B cell (primary cell): ENCODE measurements at regions not wholly inside any gene's neighbourhood (a gene's known extent, or its start where the extent isn't known, plus 50 kb on each side); places are given as distances from the start of the nearest gene placed in this dataset.

Source experiments
- ATAC-seq: fragments of 200-7000 bp; cut with Tn5 transposase; one replicate; pipeline ENCODE4 v1.10.0; 2021; ENCODE audit warnings: low read depth, mild to moderate bottlenecking, moderate number of reproducible peaks, moderate library complexity
- CTCF ChIA-PET: fragments of 350-600 bp; sonication (Branson Sonifier 250); formaldehyde crosslinking; loops from one replicate; lab custom pipeline; 2021; ENCODE audit warnings: antibody characterized with exemption, inconsistent platforms; lab: Charles Lee
- POLR2A ChIA-PET: fragments of 350-600 bp; sonication (Branson Sonifier 250); formaldehyde crosslinking; loops from one replicate; lab custom pipeline; 2021; ENCODE audit warnings: antibody characterized with exemption; lab: Charles Lee
- DNase-seq: peaks from one replicate; pipeline ENCODE4 v3.0.0; 2013
- H2AFZ ChIP-seq: 2 replicates; pipeline ENCODE4 v1.6.1; 2012; ENCODE audit warnings: mild to moderate bottlenecking, low read depth, low read length; ENCODE audit not compliant: insufficient read depth, poor library complexity, severe bottlenecking
- H3K27ac ChIP-seq, 2 donors: 1 replicate in 1 of 2; 2 replicates in 1 of 2; pipeline ENCODE4 v1.5.1; 2012 to 2013; ENCODE audit warnings: low read length in 2 of 2, mild to moderate bottlenecking in 2 of 2, moderate library complexity in 1 of 2
- H3K27me3 ChIP-seq, 4 experiments: fragments of 200-600 bp in 1 of 4; sonication (generic) in 1 of 4; replicated peaks in 1 of 4; 1 replicate in 2 of 4; 2 replicates in 2 of 4; pipeline versions ENCODE4 v1.6.1 to v1.7.0; 2013 to 2016; ENCODE audit warnings: low read length in 3 of 4, mild to moderate bottlenecking in 2 of 4, mixed read lengths in 1 of 4, moderate library complexity in 1 of 4; ENCODE audit not compliant: insufficient read depth in 4 of 4, control insufficient read depth in 3 of 4; ENCODE audit errors: control extremely low read depth in 1 of 4
- H3K36me3 ChIP-seq, 2 experiments: replicated peaks in 1 of 2; 1 replicate in 1 of 2; 2 replicates in 1 of 2; pipeline versions ENCODE4 v1.6.1 to v1.7.1; 2013; ENCODE audit warnings: low read length in 1 of 2; ENCODE audit not compliant: insufficient read depth in 2 of 2, control insufficient read depth in 1 of 2; ENCODE audit errors: control extremely low read depth in 1 of 2, extremely low read depth in 1 of 2
- H3K4me1 ChIP-seq, 2 donors: fragments of 200-600 bp in 1 of 2; sonication (generic) in 1 of 2; 1 replicate in 1 of 2; 2 replicates in 1 of 2; pipeline versions ENCODE4 v1.5.1 to v1.6.1; 2013 to 2017; ENCODE audit warnings: low read length in 2 of 2; ENCODE audit not compliant: control insufficient read depth in 2 of 2, insufficient read depth in 2 of 2
- H3K4me2 ChIP-seq: replicated peaks from 2 replicates; pipeline ENCODE3; 2012; ENCODE audit warnings: mild to moderate bottlenecking, low read depth, low read length; ENCODE audit not compliant: poor library complexity, severe bottlenecking
- H3K4me3 ChIP-seq, 5 experiments: fragments of 200-600 bp in 1 of 5; sonication (generic) in 1 of 5; 1 replicate in 3 of 5; 2 replicates in 2 of 5; pipeline versions ENCODE4 v1.5.1 to v1.7.0; 2011 to 2016; ENCODE audit warnings: low read length in 4 of 5, mild to moderate bottlenecking in 4 of 5, low read depth in 2 of 5, control low read depth in 1 of 5, moderate library complexity in 1 of 5; ENCODE audit not compliant: insufficient read depth in 1 of 5; ENCODE audit errors: control extremely low read depth in 1 of 5, extremely low read depth in 1 of 5
- H3K79me2 ChIP-seq: fragments of 200-600 bp; sonication (generic); one replicate; pipeline ENCODE4 v1.6.0; 2016; ENCODE audit warnings: low read length; ENCODE audit not compliant: control insufficient read depth, insufficient read depth
- H3K9ac ChIP-seq: fragments of 200-600 bp; sonication (generic); 2 replicates; pipeline ENCODE4 v1.6.1; 2017; ENCODE audit warnings: mild to moderate bottlenecking, low read length, moderate library complexity
- H3K9me3 ChIP-seq, 3 donors: one replicate each; pipeline versions ENCODE4 v1.6.1 to v1.7.1; 2013; ENCODE audit warnings: low read length in 2 of 3; ENCODE audit not compliant: control insufficient read depth in 2 of 3, insufficient read depth in 1 of 3; ENCODE audit errors: control extremely low read depth in 1 of 3
- H4K20me1 ChIP-seq: 2 replicates; pipeline ENCODE4 v1.6.0; 2012; ENCODE audit warnings: mild to moderate bottlenecking, low read length; ENCODE audit not compliant: insufficient read depth, control insufficient read depth, poor library complexity, severe bottlenecking
- H3K27ac Mint-ChIP-seq: one replicate; pipeline ENCODE4 v1.8.0; 2021; ENCODE audit warnings: mixed read lengths
- H3K27me3 Mint-ChIP-seq: one replicate; pipeline ENCODE4 v1.8.0; 2021; ENCODE audit warnings: mixed read lengths
- H3K4me1 Mint-ChIP-seq: one replicate; pipeline ENCODE4 v1.8.0; 2021; ENCODE audit warnings: mixed read lengths
- H3K4me3 Mint-ChIP-seq: one replicate; pipeline ENCODE4 v1.8.0; 2021; ENCODE audit warnings: mixed read lengths
- H3K9me3 Mint-ChIP-seq: one replicate; pipeline ENCODE4 v1.8.0; 2022; ENCODE audit warnings: mixed read lengths; ENCODE audit not compliant: insufficient read depth
- CTCF ChIP-seq: fragments of 200-600 bp; IDR thresholded peaks from one replicate; pipeline ENCODE4 v1.8.0; 2022; ENCODE audit warnings: antibody characterized with exemption, mild to moderate bottlenecking
- EZH2 ChIP-seq: IDR thresholded peaks from 2 replicates; pipeline ENCODE4 v1.6.1; 2012; ENCODE audit warnings: borderline replicate concordance, low read depth, mild to moderate bottlenecking, moderate library complexity, low read length; ENCODE audit not compliant: insufficient read depth, poor library complexity, severe bottlenecking
- WGBS: methylation state at CpG from one replicate; pipeline ENCODE4 v1.1.5; 2013; ENCODE audit warnings: missing lambda C conversion rate; ENCODE audit not compliant: insufficient coverage; 5-methylcytosine and 5-hydroxymethylcytosine counted together
- intact Hi-C: fragments of 100-400 bp; cut with micrococcal nuclease; formaldehyde crosslinking; loops from one replicate; pipeline ENCODE4 v1.10.0; 2022

GRCh38 chr10:50936335-50936734, 50.9 kb upstream of the A1CF start:
- peaks cover 15% of the 10 kb centered on the region for H3K27me3 Mint-ChIP-seq
- H3K36me3 ChIP-seq = no peaks in the 10 kb centered on the region
- no peak overlapping the region for H3K27ac ChIP-seq
- H3K4me2 ChIP-seq = no peak overlapping the region
- H3K79me2 ChIP-seq = no peaks in the 10 kb centered on the region
- CTCF ChIA-PET = no interaction called here
- intact Hi-C loops = no loop called here
- no peak overlapping the region for H3K27ac Mint-ChIP-seq
- no peaks in the 10 kb centered on the region for H3K4me1 ChIP-seq
- DNase-seq (no peak), ATAC-seq (no peak)
- H4K20me1 ChIP-seq = no peaks in the 10 kb centered on the region
- H3K4me3 ChIP-seq = no peak overlapping the region
- H2AFZ ChIP-seq = no peak overlapping the region
- POLR2A ChIA-PET = no interaction called here
- TF ChIP-seq CTCF (no peak), EZH2 (no peak)
- no peak overlapping the region for H3K4me3 Mint-ChIP-seq
- no peaks in the 10 kb centered on the region for H3K4me1 Mint-ChIP-seq
- H3K9me3 ChIP-seq = no peaks in the 10 kb centered on the region
- H3K9ac ChIP-seq = no peak overlapping the region
- no peaks in the 10 kb centered on the region for H3K9me3 Mint-ChIP-seq
- no peaks in the 10 kb centered on the region for H3K27me3 ChIP-seq

DNA sequence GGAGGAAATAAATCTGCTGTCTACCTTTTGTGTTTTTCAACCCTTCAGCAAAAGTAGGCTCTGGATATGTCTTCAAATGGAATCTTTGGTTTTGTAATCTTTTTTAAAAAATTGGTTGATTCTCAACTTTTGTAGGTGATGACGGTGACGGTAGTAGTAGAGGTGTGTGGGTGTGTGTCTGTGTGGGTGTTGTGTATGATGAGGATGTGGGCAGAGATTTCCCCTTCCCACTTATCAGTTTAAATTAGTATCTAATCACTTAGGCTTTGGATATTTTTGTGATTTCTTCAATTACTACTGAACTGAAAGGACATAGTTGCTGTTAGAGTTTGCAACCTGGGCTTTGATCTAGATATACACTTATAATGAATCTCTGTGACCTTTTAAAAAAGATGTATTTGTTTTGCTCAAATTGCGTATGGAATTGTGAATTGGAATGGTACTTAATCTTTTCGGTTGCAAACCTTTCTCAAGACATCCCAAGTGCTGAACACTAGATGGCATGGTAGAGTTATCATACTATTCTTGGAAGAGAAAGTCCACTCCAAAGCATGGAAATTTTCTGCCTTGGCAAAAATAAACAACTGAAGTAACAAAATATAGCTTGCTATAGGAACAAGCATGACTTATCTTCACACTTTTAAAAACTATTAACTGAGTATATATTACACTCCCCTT, 51.9 kb upstream of the A1CF start:
- H3K4me3 Mint-ChIP-seq = no peak overlapping the region
- Histone ChIP-seq H3K27ac (no peak overlapping the region), H3K27me3 (no peaks in the 10 kb centered on the region), H3K9ac (no peak overlapping the region), H3K4me2 (no peak overlapping the region), H3K4me3 (no peak overlapping the region), H3K9me3 (no peaks in the 10 kb centered on the region), H4K20me1 (no peaks in the 10 kb centered on the region), H3K36me3 (no peaks in the 10 kb centered on the region), H2AFZ (no peak overlapping the region), H3K79me2 (no peaks in the 10 kb centered on the region), H3K4me1 (no peaks in the 10 kb centered on the region)
- peaks cover 9% of the 10 kb centered on the region for H3K27me3 Mint-ChIP-seq
- intact Hi-C loops = no loop called here
- no peaks in the 10 kb centered on the region for H3K9me3 Mint-ChIP-seq
- DNase-seq = no peak
- H3K4me1 Mint-ChIP-seq = no peaks in the 10 kb centered on the region
- ATAC-seq = no peak
- TF ChIP-seq CTCF (no peak), EZH2 (no peak)
- CTCF ChIA-PET = no interaction called here
- WGBS = no CpG with 5 or more reads among the region's 4 CpGs
- no peak overlapping the region for H3K27ac Mint-ChIP-seq
- POLR2A ChIA-PET = no interaction called here
